ENCODE measurements at regions not wholly inside any gene's neighbourhood (a gene's known extent, or its start where the extent isn't known, plus 50 kb on each side); places are given as distances from the start of the nearest gene placed in this dataset.

GRCh38 chr4:38266616-38267015, 306.4 kb downstream of the PTTG2 start:
- peak overlapping the region in 7 of 8 donors; percentile 29 to 67 (median 62) for H3K27ac ChIP-seq
- H3K36me3 ChIP-seq, result no peaks in the 10 kb centered on the region
- H3K4me1 ChIP-seq, result peaks cover 0 to 12% (median 0%) of the 10 kb centered on the region in 6 donors
- no peaks in the 10 kb centered on the region for H3K9me3 ChIP-seq
- no peak overlapping the region for H3K4me3 ChIP-seq
- intact Hi-C loops (cut with DNase I; ENCODE audit: low total_unique reads), result no loop called here
- no peak for DNase-seq
- no peaks in the 10 kb centered on the region for H3K27me3 ChIP-seq (replicated peaks in 1 of 7)
- 55 to 77% (median 65%) methylated on average over 4 of the region's 4 CpGs for WGBS, 5 donors
- TF ChIP-seq POLR2AphosphoS5 (IDR thresholded peaks at IDR 0.05) (peak in 1 of 3 donors; percentile 59), CTCF (IDR thresholded peaks at IDR 0.05 in 8 of 11, conservative IDR thresholded peaks at IDR 0.05 in 3 of 11) (no peak)

GRCh38 chr4:38268108-38268820, 308.1 kb downstream of the PTTG2 start:
- Histone ChIP-seq H3K36me3 (no peaks in the 10 kb centered on the region), H3K4me3 (no peak overlapping the region), H3K27ac (no peak overlapping the region), H3K4me1 (peaks cover 0 to 12% (median 0%) of the 10 kb centered on the region in 6 donors), H3K27me3 (replicated peaks in 1 of 7) (no peaks in the 10 kb centered on the region), H3K9me3 (no peaks in the 10 kb centered on the region)
- intact Hi-C loops (cut with DNase I; ENCODE audit: low total_unique reads), result no loop called here
- DNase-seq, result no peak
- TF ChIP-seq POLR2AphosphoS5 (IDR thresholded peaks at IDR 0.05) (no peak), POLR2A (IDR thresholded peaks at IDR 0.05) (no peak), CTCF (IDR thresholded peaks at IDR 0.05 in 8 of 11, conservative IDR thresholded peaks at IDR 0.05 in 3 of 11) (no peak)
- WGBS, 5 donors, result 87 to 94% (median 91%) methylated on average over 5 of the region's 5 CpGs

- Histone ChIP-seq H3K27ac (no peak overlapping the region), H3K4me3 (no peak overlapping the region), H3K4me1 (peaks cover 0 to 12% (median 0%) of the 10 kb centered on the region in 6 donors), H3K27me3 (replicated peaks in 1 of 7) (no peaks in the 10 kb centered on the region), H3K36me3 (no peaks in the 10 kb centered on the region), H3K9me3 (no peaks in the 10 kb centered on the region)
- intact Hi-C loops (cut with DNase I; ENCODE audit: low total_unique reads), result no loop called here
- DNase-seq, result no peak
- no peak for TF ChIP-seq POLR2A (IDR thresholded peaks at IDR 0.05)
- no peak for TF ChIP-seq POLR2AphosphoS5 (IDR thresholded peaks at IDR 0.05)
- TF ChIP-seq CTCF (IDR thresholded peaks at IDR 0.05 in 8 of 11, conservative IDR thresholded peaks at IDR 0.05 in 3 of 11), result no peak
- 88 to 97% (median 96%) methylated on average over 1 of the region's 1 CpG for WGBS, 5 donors
These were observed 308.6 kb downstream of the PTTG2 start for GRCh38 chr4:38268837-38269236.

GRCh38 chr4:38273407-38273806, 313.2 kb downstream of the PTTG2 start:
- Histone ChIP-seq H3K4me3 (no peak overlapping the region), H3K36me3 (no peaks in the 10 kb centered on the region), H3K27ac (no peak overlapping the region), H3K9me3 (peaks cover 0 to 6% (median 0%) of the 10 kb centered on the region in 8 donors), H3K4me1 (no peaks in the 10 kb centered on the region), H3K27me3 (replicated peaks in 1 of 7) (no peaks in the 10 kb centered on the region)
- TF ChIP-seq POLR2AphosphoS5 (IDR thresholded peaks at IDR 0.05) (no peak), CTCF (IDR thresholded peaks at IDR 0.05 in 8 of 11, conservative IDR thresholded peaks at IDR 0.05 in 3 of 11) (no peak), POLR2A (IDR thresholded peaks at IDR 0.05) (no peak)
- no peak for DNase-seq
- intact Hi-C loops (cut with DNase I; ENCODE audit: low total_unique reads), result no loop called here

Data from spleen (tissue), 11 donors.